HEK293 (cell line): ENCODE measurements at regions not wholly inside any gene's neighbourhood (a gene's known extent, or its start where the extent isn't known, plus 50 kb on each side); places are given as distances from the start of the nearest gene placed in this dataset.

ENCODE experiments used
- CTCF ChIA-PET: fragments of 350-600 bp; formaldehyde crosslinking; extraction: SDS; loops from one replicate; lab custom pipeline; 2021; ENCODE audit warnings: antibody characterized with exemption; lab: Yijun Ruan, JAX
- POLR2A ChIA-PET: fragments of 300-600 bp; formaldehyde crosslinking; extraction: SDS; loops from one replicate; lab custom pipeline; 2020; ENCODE audit warnings: antibody characterized with exemption, inconsistent platforms; lab: Yijun Ruan, JAX
- H3K27ac ChIP-seq: fragments of 200-500 bp; sonication (Bioruptor generic); 2 replicates; pipeline ENCODE4 v1.5.1; 2014; ENCODE audit warnings: low read depth, low read length, control low read depth, inconsistent platforms; ENCODE audit errors: extremely low read depth
- H3K36me3 ChIP-seq, 2 experiments: fragments of 200-500 bp in 1 of 2; sonication (Bioruptor generic) in 1 of 2; 1 replicate in 1 of 2; 2 replicates in 1 of 2; pipeline ENCODE4 v1.5.1; 2014 to 2017; ENCODE audit warnings: inconsistent platforms in 2 of 2, low read length in 2 of 2; ENCODE audit not compliant: control insufficient read depth in 2 of 2, insufficient read depth in 1 of 2
- H3K4me1 ChIP-seq: fragments of 200-500 bp; sonication (Bioruptor generic); 2 replicates; pipeline ENCODE4 v1.5.1; 2014; ENCODE audit warnings: mild to moderate bottlenecking, low read length, inconsistent platforms; ENCODE audit not compliant: control insufficient read depth, insufficient read depth
- H3K4me3 ChIP-seq: 2 replicates; pipeline ENCODE4 v1.5.1; 2011; ENCODE audit warnings: low read depth, mild to moderate bottlenecking, control low read depth, low read length, moderate library complexity
- H3K9me3 ChIP-seq: fragments of 200-500 bp; sonication (Bioruptor generic); 2 replicates; pipeline ENCODE4 v1.5.1; 2014; ENCODE audit warnings: low read depth, low read length, inconsistent platforms; ENCODE audit not compliant: control insufficient read depth, insufficient read depth
- PRDM4 ChIP-seq: fragments of 450-650 bp; formaldehyde crosslinking; IDR thresholded peaks from 2 replicates; pipeline ENCODE4 v1.5.1; 2017; ENCODE audit warnings: missing biosample characterization, missing genetic modification characterization
- TCF7L2 ChIP-seq: IDR thresholded peaks from 2 replicates; pipeline ENCODE4 v1.6.1; 2011; ENCODE audit warnings: low read depth, mild to moderate bottlenecking, inconsistent platforms, low read length, moderate library complexity, borderline replicate concordance
- YY1 ChIP-seq: fragments of 450-650 bp; formaldehyde crosslinking; IDR thresholded peaks from 2 replicates; pipeline ENCODE4 v1.5.1; 2018; ENCODE audit warnings: missing biosample characterization, missing genetic modification characterization
- ZBTB11 ChIP-seq: fragments of 450-650 bp; formaldehyde crosslinking; conservative IDR thresholded peaks from 2 replicates; pipeline ENCODE4 v1.5.1; 2016; ENCODE audit warnings: low read depth, missing biosample characterization, missing genetic modification characterization
- ZBTB17 ChIP-seq: fragments of 450-650 bp; formaldehyde crosslinking; IDR thresholded peaks from 2 replicates; pipeline ENCODE4 v1.5.1; 2016; ENCODE audit warnings: missing biosample characterization, missing genetic modification characterization
- ZBTB21 ChIP-seq: fragments of 450-650 bp; formaldehyde crosslinking; IDR thresholded peaks from 2 replicates; pipeline ENCODE4 v1.5.1; 2017; ENCODE audit warnings: missing biosample characterization, missing genetic modification characterization
- ZFP69B ChIP-seq: fragments of 450-650 bp; formaldehyde crosslinking; IDR thresholded peaks from 2 replicates; pipeline ENCODE4 v1.5.1; 2016; ENCODE audit warnings: missing biosample characterization, missing genetic modification characterization
- ZIC2 ChIP-seq: fragments of 450-650 bp; formaldehyde crosslinking; IDR thresholded peaks from 2 replicates; pipeline ENCODE4 v1.5.1; 2016; ENCODE audit warnings: missing biosample characterization, missing genetic modification characterization
- ZNF112 ChIP-seq: fragments of 450-650 bp; formaldehyde crosslinking; IDR thresholded peaks from 2 replicates; pipeline ENCODE4 v1.5.0; 2017; ENCODE audit warnings: missing biosample characterization, missing genetic modification characterization
- ZNF132 ChIP-seq: fragments of 450-650 bp; formaldehyde crosslinking; IDR thresholded peaks from 2 replicates; pipeline ENCODE4 v1.5.1; 2017; ENCODE audit warnings: missing biosample characterization, missing genetic modification characterization, borderline replicate concordance
- ZNF2 ChIP-seq: fragments of 450-650 bp; formaldehyde crosslinking; IDR thresholded peaks from 2 replicates; pipeline ENCODE4 v1.5.1; 2016; ENCODE audit warnings: missing biosample characterization, missing genetic modification characterization
- ZNF501 ChIP-seq: fragments of 450-650 bp; formaldehyde crosslinking; IDR thresholded peaks from 2 replicates; pipeline ENCODE4 v1.5.1; 2016; ENCODE audit warnings: missing biosample characterization, missing genetic modification characterization
- ZNF510 ChIP-seq: fragments of 450-650 bp; formaldehyde crosslinking; IDR thresholded peaks from 2 replicates; pipeline ENCODE4 v1.5.1; 2018; ENCODE audit warnings: mild to moderate bottlenecking, missing genetic modification characterization, missing biosample characterization; ENCODE audit not compliant: insufficient replicate concordance
- ZNF707 ChIP-seq: fragments of 450-650 bp; formaldehyde crosslinking; IDR thresholded peaks from 2 replicates; pipeline ENCODE4 v1.5.1; 2016; ENCODE audit warnings: missing biosample characterization, missing genetic modification characterization
- ZNF747 ChIP-seq: fragments of 450-650 bp; formaldehyde crosslinking; IDR thresholded peaks from 2 replicates; pipeline ENCODE4 v1.5.1; 2016; ENCODE audit warnings: missing biosample characterization, missing genetic modification characterization
- TF ChIP-seq, protein P1 (sequence below): fragments of 450-650 bp; formaldehyde crosslinking; IDR thresholded peaks from 2 replicates; pipeline ENCODE4 v1.5.1; 2016; ENCODE audit warnings: missing biosample characterization, missing genetic modification characterization
- TF ChIP-seq, protein P2 (sequence below): fragments of 450-650 bp; formaldehyde crosslinking; IDR thresholded peaks from 2 replicates; pipeline ENCODE4 v1.5.1; 2016; ENCODE audit warnings: missing biosample characterization, missing genetic modification characterization, borderline replicate concordance
- TF ChIP-seq, protein P3 (sequence below): fragments of 450-650 bp; formaldehyde crosslinking; IDR thresholded peaks from 2 replicates; pipeline ENCODE4 v1.5.1; 2016; ENCODE audit warnings: missing biosample characterization, missing genetic modification characterization

DNA sequence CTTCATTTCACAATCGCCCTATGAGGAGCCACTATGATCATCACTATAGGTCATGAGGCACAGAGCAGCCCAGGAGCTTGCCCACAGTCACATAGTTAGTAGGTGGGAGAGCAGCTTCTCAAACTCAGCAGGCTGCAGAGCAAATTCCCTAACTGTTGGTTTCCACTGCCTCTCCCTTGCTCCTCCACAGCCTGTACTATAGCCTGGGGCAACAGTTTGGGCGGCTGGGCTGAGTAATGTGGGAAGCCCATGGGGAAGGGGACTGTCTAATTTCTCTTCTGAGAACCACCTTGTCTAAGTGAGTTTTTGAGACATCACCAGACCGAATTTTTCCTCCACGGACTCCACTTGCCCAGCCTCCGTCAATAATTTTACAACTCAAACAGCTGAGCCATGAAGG, 73.4 kb upstream of the GPR139 start:
- H3K9me3 ChIP-seq: no peaks in the 10 kb centered on the region
- no peak overlapping the region for H3K4me3 ChIP-seq
- H3K4me1 ChIP-seq: no peaks in the 10 kb centered on the region
- ChIA-PET POLR2A (no interaction called here), CTCF (interaction anchor here (0.9 kb wide), 1 partner anchor 9 kb away, joined by 3 read pairs; no protein-coding TSS in a partner anchor)
- no peak for TF ChIP-seq ZNF112 (tag by site-specific recombination)
- TF ChIP-seq TCF7L2: no peak
- no peak for TF ChIP-seq YY1
- TF ChIP-seq, protein P1, sequence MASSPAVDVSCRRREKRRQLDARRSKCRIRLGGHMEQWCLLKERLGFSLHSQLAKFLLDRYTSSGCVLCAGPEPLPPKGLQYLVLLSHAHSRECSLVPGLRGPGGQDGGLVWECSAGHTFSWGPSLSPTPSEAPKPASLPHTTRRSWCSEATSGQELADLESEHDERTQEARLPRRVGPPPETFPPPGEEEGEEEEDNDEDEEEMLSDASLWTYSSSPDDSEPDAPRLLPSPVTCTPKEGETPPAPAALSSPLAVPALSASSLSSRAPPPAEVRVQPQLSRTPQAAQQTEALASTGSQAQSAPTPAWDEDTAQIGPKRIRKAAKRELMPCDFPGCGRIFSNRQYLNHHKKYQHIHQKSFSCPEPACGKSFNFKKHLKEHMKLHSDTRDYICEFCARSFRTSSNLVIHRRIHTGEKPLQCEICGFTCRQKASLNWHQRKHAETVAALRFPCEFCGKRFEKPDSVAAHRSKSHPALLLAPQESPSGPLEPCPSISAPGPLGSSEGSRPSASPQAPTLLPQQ (tag by site-specific recombination): no peak
- TF ChIP-seq ZNF707: no peak
- TF ChIP-seq, protein P2, sequence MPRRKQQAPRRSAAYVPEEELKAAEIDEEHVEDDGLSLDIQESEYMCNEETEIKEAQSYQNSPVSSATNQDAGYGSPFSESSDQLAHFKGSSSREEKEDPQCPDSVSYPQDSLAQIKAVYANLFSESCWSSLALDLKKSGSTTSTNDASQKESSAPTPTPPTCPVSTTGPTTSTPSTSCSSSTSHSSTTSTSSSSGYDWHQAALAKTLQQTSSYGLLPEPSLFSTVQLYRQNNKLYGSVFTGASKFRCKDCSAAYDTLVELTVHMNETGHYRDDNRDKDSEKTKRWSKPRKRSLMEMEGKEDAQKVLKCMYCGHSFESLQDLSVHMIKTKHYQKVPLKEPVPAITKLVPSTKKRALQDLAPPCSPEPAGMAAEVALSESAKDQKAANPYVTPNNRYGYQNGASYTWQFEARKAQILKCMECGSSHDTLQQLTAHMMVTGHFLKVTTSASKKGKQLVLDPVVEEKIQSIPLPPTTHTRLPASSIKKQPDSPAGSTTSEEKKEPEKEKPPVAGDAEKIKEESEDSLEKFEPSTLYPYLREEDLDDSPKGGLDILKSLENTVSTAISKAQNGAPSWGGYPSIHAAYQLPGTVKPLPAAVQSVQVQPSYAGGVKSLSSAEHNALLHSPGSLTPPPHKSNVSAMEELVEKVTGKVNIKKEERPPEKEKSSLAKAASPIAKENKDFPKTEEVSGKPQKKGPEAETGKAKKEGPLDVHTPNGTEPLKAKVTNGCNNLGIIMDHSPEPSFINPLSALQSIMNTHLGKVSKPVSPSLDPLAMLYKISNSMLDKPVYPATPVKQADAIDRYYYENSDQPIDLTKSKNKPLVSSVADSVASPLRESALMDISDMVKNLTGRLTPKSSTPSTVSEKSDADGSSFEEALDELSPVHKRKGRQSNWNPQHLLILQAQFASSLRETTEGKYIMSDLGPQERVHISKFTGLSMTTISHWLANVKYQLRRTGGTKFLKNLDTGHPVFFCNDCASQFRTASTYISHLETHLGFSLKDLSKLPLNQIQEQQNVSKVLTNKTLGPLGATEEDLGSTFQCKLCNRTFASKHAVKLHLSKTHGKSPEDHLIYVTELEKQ (tag by site-specific recombination): no peak
- no peak for TF ChIP-seq ZFP69B
- TF ChIP-seq ZNF501 (tag by site-specific recombination): no peak
- no peak for TF ChIP-seq ZNF132
- TF ChIP-seq ZBTB17: no peak
- no peak for TF ChIP-seq ZNF747 (tag by site-specific recombination)
- no peak for TF ChIP-seq ZBTB21 (tag by site-specific recombination)
- TF ChIP-seq, protein P3, sequence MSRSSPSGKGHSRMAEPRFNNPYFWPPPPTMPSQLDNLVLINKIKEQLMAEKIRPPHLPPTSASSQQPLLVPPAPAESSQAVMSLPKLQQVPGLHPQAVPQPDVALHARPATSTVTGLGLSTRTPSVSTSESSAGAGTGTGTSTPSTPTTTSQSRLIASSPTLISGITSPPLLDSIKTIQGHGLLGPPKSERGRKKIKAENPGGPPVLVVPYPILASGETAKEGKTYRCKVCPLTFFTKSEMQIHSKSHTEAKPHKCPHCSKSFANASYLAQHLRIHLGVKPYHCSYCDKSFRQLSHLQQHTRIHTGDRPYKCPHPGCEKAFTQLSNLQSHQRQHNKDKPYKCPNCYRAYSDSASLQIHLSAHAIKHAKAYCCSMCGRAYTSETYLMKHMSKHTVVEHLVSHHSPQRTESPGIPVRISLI (tag by site-specific recombination): no peak
- no peak for TF ChIP-seq ZIC2 (tag by site-specific recombination)
- no peak for TF ChIP-seq PRDM4 (tag by site-specific recombination)
- TF ChIP-seq ZNF510 (tag by site-specific recombination): no peak
- TF ChIP-seq ZBTB11 (tag by site-specific recombination): no peak
- TF ChIP-seq ZNF2 (tag by site-specific recombination): no peak
- no peak overlapping the region for H3K27ac ChIP-seq
- no peaks in the 10 kb centered on the region for H3K36me3 ChIP-seq
